ENCODE measurements at regions not wholly inside any gene's neighbourhood (a gene's known extent, or its start where the extent isn't known, plus 50 kb on each side); places are given as distances from the start of the nearest gene placed in this dataset.
"Not testable (repeated sequence)": the region's sequence is repeated elsewhere in the genome, so short reads cannot be mapped to it uniquely, and the experiment has no call there.

DNA sequence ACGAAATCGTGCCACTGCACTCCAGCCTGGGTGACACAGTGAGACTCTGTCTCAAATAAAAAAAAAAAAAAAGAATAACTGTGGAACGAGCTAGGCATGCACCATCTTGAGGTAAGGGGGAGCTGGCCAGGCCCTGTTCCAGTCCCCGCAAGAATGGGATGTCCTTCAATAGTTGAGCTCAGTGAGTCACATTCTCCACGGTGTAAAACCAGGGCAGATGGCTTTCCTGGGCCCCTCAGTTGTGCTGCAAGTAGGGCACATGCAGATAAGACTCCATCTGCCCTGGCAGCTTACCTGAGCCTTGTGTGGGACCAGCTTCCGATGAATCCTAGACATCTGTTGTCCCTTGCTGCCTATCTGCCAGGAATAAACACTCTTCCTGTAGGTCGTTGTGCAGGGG is 312.1 kb downstream of the VRK1 start:
- intact Hi-C loops (cut with micrococcal nuclease) = no loop called here
- DNase-seq (no peak), ATAC-seq (no peak)

DNA sequence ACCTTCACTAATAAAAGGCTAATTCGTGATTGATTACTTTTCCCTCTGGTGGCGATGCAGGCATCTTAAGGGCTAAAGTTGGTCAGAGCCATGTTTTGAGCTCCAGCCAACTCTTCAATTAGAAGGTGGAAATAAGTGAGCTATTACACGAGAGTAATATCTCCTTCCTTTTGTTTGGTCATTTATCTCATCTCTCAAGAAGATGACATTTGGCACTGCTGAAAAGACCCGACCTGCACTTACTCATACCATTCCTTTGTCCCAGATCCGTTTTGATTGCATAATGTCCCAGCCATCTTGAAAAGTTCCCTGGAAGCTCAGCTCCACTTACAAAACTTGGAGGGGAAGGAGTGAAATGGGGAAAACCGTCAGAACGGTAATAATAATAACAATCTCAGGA is 316.2 kb downstream of the VRK1 start:
- intact Hi-C loops (cut with micrococcal nuclease) = no loop called here
- no peak for ATAC-seq
- no peak for DNase-seq

DNA sequence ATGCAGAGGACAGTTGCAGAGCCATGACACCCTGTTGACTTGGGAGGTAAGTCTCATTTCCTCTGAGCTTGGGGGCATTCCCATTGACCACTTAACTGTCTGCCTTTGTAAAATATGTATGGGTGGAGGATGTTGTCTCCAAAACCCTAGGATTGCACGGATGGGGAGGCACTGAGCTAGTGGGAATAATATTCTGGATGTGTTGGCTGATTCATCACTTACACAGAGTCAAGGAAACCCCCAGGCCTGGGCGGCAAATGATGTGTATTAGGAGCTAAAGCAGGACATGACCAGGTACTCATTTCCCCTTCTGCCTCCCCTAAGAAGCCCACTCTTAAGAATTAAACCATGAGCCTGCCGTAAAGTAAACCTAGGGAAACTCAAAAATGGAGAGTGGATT is 319.4 kb downstream of the VRK1 start:
- intact Hi-C loops (cut with micrococcal nuclease) = no loop called here
- DNase-seq (no peak), ATAC-seq (no peak)

DNA sequence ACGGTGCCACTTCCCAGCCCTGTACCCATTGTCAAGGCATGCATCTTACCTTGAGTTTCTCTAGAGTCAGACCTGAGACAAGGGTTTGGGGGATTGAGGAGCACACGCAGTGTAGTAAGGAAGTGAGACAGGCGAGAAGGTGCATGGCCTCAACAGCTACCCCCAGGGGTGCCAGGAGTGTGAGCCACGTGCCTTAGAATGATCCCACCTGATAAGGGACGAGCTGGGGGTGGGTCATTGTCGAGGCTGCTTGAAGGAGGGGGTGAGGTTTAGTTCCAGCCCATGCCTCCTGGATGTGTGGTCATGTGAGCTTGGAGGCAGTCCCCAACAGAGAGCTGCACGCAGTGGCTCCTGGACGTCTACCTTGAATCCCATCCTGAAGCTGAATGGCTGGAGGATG is 320.5 kb downstream of the VRK1 start:
- ATAC-seq (no peak), DNase-seq (no peak)
- intact Hi-C loops (cut with micrococcal nuclease) = no loop called here

DNA sequence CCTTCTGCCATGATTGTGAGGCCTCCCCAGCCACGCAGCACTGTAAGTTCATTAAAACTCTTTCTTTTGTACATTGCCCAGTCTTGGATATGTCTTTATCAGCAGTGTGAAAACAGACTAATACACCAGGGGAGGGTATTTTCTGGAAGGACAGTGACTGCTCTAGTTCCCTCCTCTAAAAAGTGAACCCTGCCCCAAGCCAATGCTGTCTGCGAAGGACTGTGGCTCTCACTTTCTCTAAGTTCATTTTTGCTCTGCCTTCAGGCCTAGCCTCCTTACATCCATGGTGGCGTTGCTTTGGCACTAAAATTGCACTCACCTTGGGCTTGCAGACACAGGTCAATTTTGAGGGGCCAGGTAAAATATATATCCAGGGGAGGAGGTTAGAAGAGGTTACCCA is 323.0 kb downstream of the VRK1 start:
- no peak for ATAC-seq
- intact Hi-C loops (cut with micrococcal nuclease) = no loop called here
- DNase-seq = no peak

DNA sequence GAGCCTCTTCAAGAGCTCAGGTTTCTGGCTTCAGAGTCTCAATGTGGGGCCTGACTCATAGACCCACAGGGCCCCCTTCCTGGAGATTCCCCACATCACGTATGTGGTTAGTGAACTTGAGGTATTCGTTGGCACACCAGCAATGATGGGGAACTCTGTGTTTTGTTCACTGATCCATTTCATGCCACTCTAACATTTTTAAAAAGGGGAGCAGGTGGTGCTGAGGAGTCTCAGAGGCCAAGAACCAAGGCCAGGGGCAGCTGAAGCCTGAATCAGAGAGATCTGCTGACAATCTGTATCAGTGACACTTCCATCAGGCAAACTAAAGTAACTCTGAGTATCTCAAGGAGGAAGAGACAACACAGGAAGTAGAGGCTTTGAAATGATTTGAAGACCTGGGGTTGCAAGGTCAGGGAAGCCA is 323.4 kb downstream of the VRK1 start:
- no peak for ATAC-seq
- intact Hi-C loops (cut with micrococcal nuclease) = no loop called here
- no peak for DNase-seq

DNA sequence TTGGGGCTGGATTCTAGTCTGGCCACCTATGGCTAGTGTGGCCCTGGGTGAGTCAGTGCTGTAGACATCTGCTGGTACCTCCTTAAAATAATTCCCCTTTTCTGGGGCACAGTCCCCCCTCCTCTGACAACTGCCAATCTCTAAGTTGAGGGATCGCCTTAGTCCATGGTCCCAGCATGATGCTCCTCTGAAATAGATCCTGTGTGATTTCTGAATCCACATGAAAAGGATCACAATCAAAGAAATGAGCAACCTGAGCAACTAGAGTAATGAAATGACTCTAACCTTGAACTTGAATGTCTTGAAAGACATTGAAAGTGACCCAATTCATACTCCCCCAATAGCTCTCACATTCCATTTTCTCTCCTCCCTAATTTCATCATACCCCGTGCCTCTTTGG is 332.5 kb downstream of the VRK1 start:
- intact Hi-C loops (cut with micrococcal nuclease) = no loop called here
- ATAC-seq = no peak
- no peak for DNase-seq

DNA sequence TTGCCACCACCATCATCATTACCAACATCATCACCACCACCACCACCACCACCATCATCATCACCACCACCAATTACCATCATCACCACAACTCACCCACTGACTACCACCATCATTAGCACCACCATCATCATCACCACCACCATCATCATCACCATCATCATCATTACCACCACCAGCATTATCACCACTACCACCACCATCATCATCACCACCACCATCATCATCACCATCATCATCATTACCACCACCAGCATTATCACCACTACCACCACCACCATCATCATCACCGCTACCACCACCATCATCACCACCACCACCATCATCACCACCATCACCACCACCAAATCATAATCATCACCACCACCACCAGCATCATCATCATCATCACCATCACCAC is 338.7 kb downstream of the VRK1 start:
- intact Hi-C loops (cut with micrococcal nuclease); DNase-seq; ATAC-seq: not testable (repeated sequence)

DNA sequence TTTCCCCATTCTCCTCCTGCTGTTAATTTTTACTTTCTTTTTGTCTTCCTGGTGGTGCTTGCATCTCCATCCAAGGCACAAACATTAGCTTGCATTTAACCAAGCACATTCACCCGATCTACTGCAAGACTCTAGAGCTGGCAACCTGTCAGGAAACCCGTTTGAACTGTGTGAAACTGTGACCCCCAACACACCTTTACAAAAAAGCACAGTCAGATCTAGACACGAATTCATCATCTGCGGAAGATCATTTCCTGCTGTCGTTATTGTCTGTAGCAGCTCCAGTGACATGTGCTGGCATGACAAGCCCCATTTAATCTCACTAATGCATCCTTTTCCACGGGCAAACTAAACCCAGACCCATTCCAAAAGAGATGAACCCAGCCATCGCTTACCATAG is 340.5 kb downstream of the VRK1 start:
- DNase-seq = no peak
- intact Hi-C loops (cut with micrococcal nuclease) = no loop called here
- no peak for ATAC-seq

DNA sequence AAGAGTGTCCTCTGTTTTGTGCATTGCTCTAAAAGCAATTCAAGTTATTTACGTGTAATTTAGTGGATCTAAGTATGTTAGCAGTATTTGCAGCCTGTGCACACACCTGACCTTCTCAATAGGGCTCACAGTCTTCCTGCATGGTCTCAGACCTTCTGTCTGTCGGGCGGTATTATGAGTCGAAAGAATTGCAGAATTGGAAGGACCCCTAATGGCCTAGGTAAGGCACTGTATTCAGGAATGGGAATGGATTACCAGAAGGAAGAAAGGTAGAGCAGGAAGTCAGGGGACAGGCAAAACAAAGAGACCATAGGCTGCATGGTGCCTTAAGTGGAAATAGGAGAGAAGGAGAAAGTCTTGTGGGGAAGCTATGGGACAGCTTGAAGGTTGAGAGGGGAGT is 341.6 kb downstream of the VRK1 start:
- intact Hi-C loops (cut with micrococcal nuclease) = no loop called here
- ATAC-seq (no peak), DNase-seq (no peak)

DNA sequence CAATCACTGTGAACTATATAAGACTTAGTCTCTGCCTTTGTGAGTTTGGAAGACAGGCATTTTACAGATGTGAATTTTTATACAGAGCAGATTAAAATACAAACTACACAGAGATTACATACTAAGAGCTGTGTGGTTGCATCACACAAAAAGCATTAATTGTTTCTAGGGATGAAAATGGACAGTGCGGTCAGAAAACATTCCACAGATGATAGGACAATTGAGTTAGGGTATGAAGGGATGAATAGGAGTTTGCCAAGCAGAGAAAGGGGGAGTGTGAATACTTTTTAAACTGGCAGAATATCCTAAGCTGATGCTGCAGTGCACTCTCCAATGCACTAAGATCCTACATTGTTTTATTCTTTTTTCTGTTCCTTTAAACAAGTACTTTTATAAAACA is 345.8 kb downstream of the VRK1 start:
- ATAC-seq (no peak), DNase-seq (no peak)
- intact Hi-C loops (cut with micrococcal nuclease) = no loop called here

DNA sequence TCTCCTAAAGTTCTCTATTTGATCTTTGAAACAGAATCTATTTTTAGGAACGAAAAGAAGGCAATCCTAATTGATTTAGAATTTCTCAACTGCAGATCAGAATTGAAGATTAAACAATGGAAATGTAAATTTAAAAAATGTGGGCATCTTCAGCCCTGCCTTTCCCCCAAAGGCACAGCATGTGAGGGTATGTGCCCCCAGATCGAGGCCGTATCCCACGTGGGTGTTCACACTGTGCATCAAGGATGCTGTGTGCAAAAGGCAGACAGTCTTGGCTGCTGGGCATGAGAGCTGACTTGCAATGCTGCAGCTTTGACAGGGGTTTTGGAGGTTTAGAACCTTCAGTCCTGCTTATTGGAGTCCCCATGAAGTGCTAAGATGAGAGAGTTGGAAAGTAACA is 346.3 kb downstream of the VRK1 start:
- DNase-seq (no peak), ATAC-seq (no peak)
- intact Hi-C loops (cut with micrococcal nuclease) = no loop called here

DNA sequence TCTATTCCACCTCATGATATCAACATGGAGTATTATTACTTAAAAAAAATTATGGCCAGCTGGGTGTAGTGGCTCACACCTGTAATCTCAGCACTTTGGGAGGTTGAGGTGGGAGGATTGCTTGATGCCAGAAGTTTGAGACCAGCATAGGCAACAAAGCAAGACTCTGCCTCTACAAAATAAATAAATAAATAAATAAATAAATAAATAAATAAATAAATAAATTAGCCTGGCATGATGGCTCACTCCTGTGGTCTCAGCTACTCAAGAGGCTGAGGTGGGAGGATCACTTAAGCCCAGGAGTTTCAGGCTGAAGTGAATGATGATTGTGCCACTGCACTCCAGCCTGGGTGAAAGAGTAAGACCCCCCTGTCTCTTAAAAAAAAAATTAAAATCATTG is 350.8 kb downstream of the VRK1 start:
- intact Hi-C loops (cut with micrococcal nuclease); ATAC-seq; DNase-seq: not testable (repeated sequence)

DNA sequence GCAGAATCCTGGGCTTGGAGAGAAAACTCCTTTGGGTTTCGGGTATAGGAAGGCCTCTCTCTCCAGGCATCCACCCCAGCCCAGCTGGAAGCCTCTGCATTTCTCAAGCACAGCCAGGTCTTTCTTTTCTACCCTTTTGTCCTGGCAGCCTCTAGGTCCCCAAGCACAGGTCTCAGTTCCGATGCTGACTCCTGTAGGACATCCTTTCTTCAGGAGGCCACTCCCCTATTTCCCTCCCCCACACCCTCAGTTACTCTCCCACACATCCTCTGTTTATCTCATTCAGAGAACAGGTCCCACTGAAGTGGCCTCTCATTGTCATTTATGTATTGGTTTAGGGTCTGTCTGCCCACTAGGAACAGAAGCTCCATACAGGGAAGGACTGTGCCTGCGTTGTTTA is 352.6 kb downstream of the VRK1 start:
- ATAC-seq (no peak), DNase-seq (no peak)
- intact Hi-C loops (cut with micrococcal nuclease) = no loop called here

DNA sequence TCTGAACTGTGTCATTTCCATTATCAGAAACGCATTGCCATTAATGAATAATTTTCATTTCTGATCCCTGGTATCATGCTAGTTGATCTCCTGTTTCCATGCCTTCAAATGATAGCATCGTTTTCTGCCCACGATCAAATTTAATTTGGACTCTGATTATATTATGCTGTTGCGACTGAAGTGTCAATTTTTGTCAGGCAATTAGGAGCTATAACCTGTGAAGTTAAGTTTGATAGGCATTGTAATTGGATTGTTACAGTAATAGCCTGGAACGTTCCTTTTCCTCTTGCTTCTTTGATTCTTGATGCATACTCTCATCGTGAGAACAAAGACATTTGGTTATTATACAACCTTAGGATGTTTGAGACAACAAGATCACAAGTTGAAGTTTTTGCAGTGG is 356.3 kb downstream of the VRK1 start:
- intact Hi-C loops (cut with micrococcal nuclease) = no loop called here
- DNase-seq = no peak
- ATAC-seq = no peak

DNA sequence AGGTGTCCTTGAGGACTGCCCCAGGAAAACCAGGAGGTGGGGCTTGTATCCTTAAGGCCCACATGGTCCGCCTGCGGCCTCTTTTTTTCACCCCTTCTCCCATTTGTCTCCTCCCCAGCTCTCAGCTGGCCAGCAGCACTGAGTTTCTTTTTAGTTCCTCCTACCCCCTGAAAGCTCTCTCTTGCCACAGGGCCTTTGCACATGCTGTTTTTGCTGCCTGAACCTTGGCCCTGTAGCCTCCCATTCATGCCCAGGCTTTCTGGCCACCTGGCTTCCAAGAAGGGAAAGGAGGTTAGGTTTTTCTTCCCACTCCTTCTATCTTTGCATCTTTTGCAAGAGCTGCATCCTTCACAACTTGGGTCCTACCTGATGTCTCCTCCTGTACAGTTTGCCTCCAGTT is 358.1 kb downstream of the VRK1 start:
- no peak for ATAC-seq
- intact Hi-C loops (cut with micrococcal nuclease) = no loop called here
- DNase-seq = no peak

DNA sequence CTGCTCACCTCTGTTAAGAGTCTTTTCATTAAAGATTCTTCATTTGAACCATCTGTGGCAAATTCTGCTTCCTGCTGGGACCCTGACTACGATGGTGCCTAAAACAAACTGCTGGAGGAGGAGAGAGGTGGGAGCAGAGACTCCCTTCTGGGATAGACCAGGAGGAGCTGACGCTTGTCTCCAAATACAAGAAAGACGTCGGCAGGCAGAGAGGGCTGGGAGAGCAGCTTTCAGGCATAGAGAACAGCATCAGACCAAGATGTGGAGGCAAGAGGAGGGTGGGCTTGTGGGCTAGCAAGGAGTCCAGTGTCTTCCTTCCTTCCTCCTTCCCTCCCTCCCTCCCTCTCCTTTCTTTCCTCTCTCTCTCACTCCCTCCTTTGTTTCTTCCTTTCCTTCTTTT is 358.6 kb downstream of the VRK1 start:
- intact Hi-C loops (cut with micrococcal nuclease) = no loop called here
- no peak for ATAC-seq
- no peak for DNase-seq

DNA sequence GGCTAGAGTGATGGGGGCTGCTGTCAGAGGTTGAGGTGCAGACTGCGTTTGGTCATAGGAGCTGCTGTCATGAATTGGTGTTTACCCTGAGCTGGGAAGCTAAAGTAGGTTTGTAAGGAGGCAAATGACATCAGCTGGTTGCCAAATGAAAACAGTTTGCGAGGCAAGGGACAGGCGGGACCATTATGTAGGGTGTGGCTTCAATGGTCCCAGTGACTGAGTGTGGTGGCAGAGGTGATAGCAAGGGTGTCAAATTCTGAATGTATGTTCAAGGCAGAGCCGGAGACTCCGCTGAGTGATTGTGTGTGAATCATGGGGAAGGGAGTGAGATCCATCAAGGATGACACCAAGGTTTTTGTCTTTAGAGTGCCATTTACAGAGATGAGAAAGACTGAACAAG is 359.5 kb downstream of the VRK1 start:
- DNase-seq = no peak
- intact Hi-C loops (cut with micrococcal nuclease) = no loop called here
- no peak for ATAC-seq

DNA sequence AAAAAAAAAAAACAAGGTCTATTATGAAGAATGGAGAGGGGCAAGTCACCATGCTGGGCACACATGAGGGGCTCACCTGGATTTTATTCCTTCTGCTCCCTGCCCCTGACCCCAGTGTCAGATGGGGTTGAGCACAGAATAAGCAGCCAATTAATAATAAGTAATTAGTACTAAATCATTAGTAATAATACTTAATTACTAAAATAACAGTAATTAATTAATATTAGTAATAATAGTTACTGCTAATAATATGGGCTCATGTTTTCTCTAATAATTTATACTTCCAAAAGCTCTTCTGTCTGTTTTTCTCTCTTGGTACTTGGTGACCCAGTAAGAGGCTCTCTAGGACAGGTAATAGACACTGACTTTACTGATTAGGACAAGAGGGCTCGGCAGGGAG is 360.9 kb downstream of the VRK1 start:
- intact Hi-C loops (cut with micrococcal nuclease) = no loop called here
- no peak for ATAC-seq
- no peak for DNase-seq

DNA sequence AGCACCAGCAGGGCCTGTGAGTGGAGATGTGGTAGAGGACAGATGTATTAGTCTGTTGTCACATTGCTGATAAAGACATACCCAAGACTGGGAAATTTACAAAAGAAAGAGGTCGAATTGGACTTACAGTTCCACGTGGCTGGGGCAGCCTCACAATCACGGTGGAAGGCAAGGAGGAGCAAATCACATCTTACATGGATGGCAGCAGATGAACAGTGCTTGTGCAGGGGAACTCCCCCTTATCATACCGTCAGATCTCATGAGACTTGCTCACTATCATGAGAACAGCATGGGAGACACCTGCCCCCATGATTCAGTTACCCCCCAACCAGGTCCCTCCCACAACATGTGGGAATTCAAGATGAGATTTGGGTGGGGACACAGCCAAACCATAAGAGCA is 361.9 kb downstream of the VRK1 start:
- DNase-seq = no peak
- intact Hi-C loops (cut with micrococcal nuclease) = no loop called here
- no peak for ATAC-seq

DNA sequence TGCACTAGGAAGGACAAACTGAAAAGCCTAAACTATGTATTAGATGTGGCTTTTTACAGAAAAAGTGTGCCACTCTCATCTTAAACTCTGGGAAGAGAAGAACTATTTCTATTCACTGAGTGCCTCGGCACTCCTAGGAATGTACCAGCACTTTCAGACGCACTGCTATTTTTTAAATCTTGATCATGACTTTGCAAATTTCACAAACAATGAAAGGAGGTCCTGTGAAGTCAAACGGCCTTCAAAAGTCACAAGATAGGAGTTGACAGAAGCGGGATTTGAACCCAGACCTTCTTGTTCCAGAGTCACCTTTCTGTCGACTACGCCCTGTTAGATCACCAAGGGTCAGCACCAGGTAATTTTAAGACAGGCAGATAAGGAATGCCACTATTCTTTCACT is 365.4 kb downstream of the VRK1 start:
- no peak for ATAC-seq
- DNase-seq = no peak
- intact Hi-C loops (cut with micrococcal nuclease) = no loop called here

DNA sequence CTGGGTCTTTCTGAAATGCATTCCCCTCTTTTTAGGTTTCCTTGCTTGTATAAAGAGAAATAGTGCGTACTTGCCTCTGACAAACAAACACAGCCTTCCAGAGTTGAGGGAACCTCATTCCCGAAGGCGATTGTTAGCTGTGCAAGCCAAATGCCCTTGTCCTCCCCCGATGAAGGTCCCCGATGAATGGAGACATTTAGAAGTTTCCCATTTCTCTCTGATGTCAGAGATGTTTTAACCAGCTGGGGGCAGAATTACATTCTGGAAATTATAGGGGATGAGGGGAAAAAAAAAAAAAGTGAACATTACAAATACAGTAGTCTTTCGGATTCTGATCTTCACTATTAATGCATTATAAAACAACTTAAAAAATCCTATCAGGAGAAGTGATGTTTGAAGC is 366.8 kb downstream of the VRK1 start:
- intact Hi-C loops (cut with micrococcal nuclease) = no loop called here

DNA sequence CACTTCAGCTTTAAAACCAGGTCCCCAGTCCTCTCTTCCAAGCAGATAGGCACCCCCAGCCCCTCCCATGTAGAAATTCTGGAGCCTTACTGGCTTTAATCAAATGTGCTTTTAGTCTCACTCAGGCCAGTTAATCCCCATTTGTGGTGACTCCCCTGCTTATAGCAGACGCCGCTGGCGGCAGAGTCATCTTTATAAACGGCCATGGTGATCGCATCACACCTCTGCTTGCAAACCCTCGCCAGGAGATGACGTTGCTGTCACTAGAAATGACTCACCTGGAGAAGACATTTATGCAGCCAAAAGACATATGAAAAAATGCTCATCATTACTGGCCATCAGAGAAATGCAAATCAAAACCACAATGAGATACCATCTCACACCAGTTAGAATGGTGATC is 369.3 kb downstream of the VRK1 start:
- ATAC-seq (no peak), DNase-seq (no peak)
- intact Hi-C loops (cut with micrococcal nuclease) = no loop called here

More for the DNA sequence above, 366.8 kb downstream of the VRK1 start:
- ATAC-seq (no peak), DNase-seq (no peak)

Data from left ventricle myocardium superior (tissue), 1 donor.